Neural cell (in vitro differentiated cells): ENCODE measurements at regions not wholly inside any gene's neighbourhood (a gene's known extent, or its start where the extent isn't known, plus 50 kb on each side); places are given as distances from the start of the nearest gene placed in this dataset.

Experiments
- H2AFZ ChIP-seq: fragments of 200-600, 300-800 bp; sonication (generic), shearing (Covaris generic); 2 replicates; pipeline ENCODE4 v1.6.0; 2014; ENCODE audit warnings: low read depth, mild to moderate bottlenecking, antibody characterized with exemption, low read length, moderate library complexity
- H3F3A ChIP-seq: fragments of 200-600 bp; shearing (Covaris generic); 2 replicates; pipeline ENCODE4 v1.6.1; 2016; ENCODE audit warnings: mild to moderate bottlenecking, moderate library complexity, mixed read lengths, antibody characterized with exemption, low read length; ENCODE audit not compliant: insufficient read depth, poor library complexity, severe bottlenecking
- H3K27ac ChIP-seq: fragments of 200-600, 300-800 bp; sonication (generic), shearing (Covaris generic); 2 replicates; pipeline ENCODE4 v1.5.1; 2014; ENCODE audit warnings: mild to moderate bottlenecking, low read length, moderate library complexity
- H3K27me3 ChIP-seq: fragments of 300-800, 200-600 bp; sonication (generic), shearing (Covaris generic); 2 replicates; pipeline ENCODE4 v1.6.0; 2014; ENCODE audit warnings: mild to moderate bottlenecking, low read depth, low read length, moderate library complexity; ENCODE audit not compliant: insufficient read depth
- H3K36me3 ChIP-seq: fragments of 300-800, 200-600 bp; sonication (generic), shearing (Covaris generic); 2 replicates; pipeline ENCODE4 v1.5.1; 2014; ENCODE audit warnings: mild to moderate bottlenecking, antibody characterized with exemption, low read length, moderate library complexity; ENCODE audit not compliant: insufficient read depth
- H3K4me2 ChIP-seq: fragments of 300-800, 200-600 bp; sonication (generic), shearing (Covaris generic); 2 replicates; pipeline ENCODE4 v1.6.0; 2014; ENCODE audit warnings: mild to moderate bottlenecking, low read length
- H3K4me3 ChIP-seq: fragments of 300-800, 200-600 bp; sonication (generic), shearing (Covaris generic); 2 replicates; pipeline ENCODE4 v1.5.1; 2014; ENCODE audit warnings: mild to moderate bottlenecking, low read length, moderate library complexity
- H3K79me2 ChIP-seq: fragments of 200-600 bp; shearing (Covaris generic); replicated peaks from 2 replicates; pipeline ENCODE4 v1.6.0; 2014; ENCODE audit warnings: mild to moderate bottlenecking, low read length, moderate library complexity; ENCODE audit not compliant: insufficient read depth
- H3K9ac ChIP-seq: fragments of 300-800, 200-600 bp; sonication (generic), shearing (Covaris generic); 2 replicates; pipeline ENCODE4 v1.6.1; 2016; ENCODE audit warnings: mild to moderate bottlenecking, low read length, mixed read lengths
- H3K9me2 ChIP-seq: fragments of 200-600 bp; shearing (Covaris generic); 2 replicates; pipeline ENCODE4 v1.6.1; 2016; ENCODE audit warnings: mild to moderate bottlenecking, low read length, mixed read lengths; ENCODE audit not compliant: insufficient read depth
- H3K9me3 ChIP-seq: fragments of 200-600, 300-800 bp; sonication (generic), shearing (Covaris generic); 2 replicates; pipeline ENCODE4 v1.6.1; 2016; ENCODE audit warnings: mild to moderate bottlenecking, mixed run types, low read length, moderate library complexity, mixed read lengths
- H4K20me1 ChIP-seq: fragments of 200-600 bp; shearing (Covaris generic); 2 replicates; pipeline ENCODE4 v1.6.1; 2016; ENCODE audit warnings: mild to moderate bottlenecking, mixed run types; ENCODE audit not compliant: insufficient read depth
- CTCF ChIP-seq: fragments of 450-650 bp; IDR thresholded peaks from 2 replicates; pipeline ENCODE4 v1.5.1; 2014; ENCODE audit warnings: antibody characterized with exemption, mild to moderate bottlenecking, moderate library complexity; ENCODE audit not compliant: poor library complexity, severe bottlenecking
- EP300 ChIP-seq: fragments of 450-650 bp; conservative IDR thresholded peaks from 2 replicates; pipeline ENCODE4 v1.6.1; 2014; ENCODE audit warnings: antibody characterized with exemption, mild to moderate bottlenecking, moderate library complexity; ENCODE audit not compliant: poor library complexity, severe bottlenecking
- EZH2 ChIP-seq: fragments of 200-600, 300-800 bp; shearing (Covaris generic), sonication (generic); IDR thresholded peaks from 2 replicates; pipeline ENCODE4 v1.6.1; 2014; ENCODE audit warnings: antibody characterized with exemption, low read length, borderline replicate concordance, mild to moderate bottlenecking; ENCODE audit not compliant: insufficient read depth, poor library complexity, severe bottlenecking
- MXI1 ChIP-seq: fragments of 450-650 bp; conservative IDR thresholded peaks from 2 replicates; pipeline ENCODE4 v1.6.1; 2014; ENCODE audit warnings: antibody characterized with exemption, mild to moderate bottlenecking; ENCODE audit not compliant: poor library complexity, severe bottlenecking
- POLR2AphosphoS5 ChIP-seq: IDR thresholded peaks from 2 replicates; pipeline ENCODE4 v1.6.1; 2012
- RAD21 ChIP-seq: fragments of 450-650 bp; conservative IDR thresholded peaks from 2 replicates; pipeline ENCODE4 v1.6.1; 2014; ENCODE audit warnings: antibody characterized with exemption, mild to moderate bottlenecking, moderate library complexity
- REST ChIP-seq: IDR thresholded peaks from 2 replicates; pipeline ENCODE4 v1.6.1; 2012; ENCODE audit warnings: borderline replicate concordance
- SMC3 ChIP-seq: fragments of 450-650 bp; conservative IDR thresholded peaks from 2 replicates; pipeline ENCODE4 v1.6.1; 2014; ENCODE audit warnings: antibody characterized with exemption, mild to moderate bottlenecking, moderate library complexity; ENCODE audit not compliant: poor library complexity
- TAF1 ChIP-seq: IDR thresholded peaks from 2 replicates; pipeline ENCODE4 v1.6.1; 2012; ENCODE audit warnings: low read depth

- no peaks in the 10 kb centered on the region for H3K79me2 ChIP-seq
- no peak overlapping the region for H3K9ac ChIP-seq
- TF ChIP-seq SMC3 (no peak), CTCF (no peak), REST (no peak), TAF1 (no peak), MXI1 (no peak), EP300 (no peak), RAD21 (no peak), EZH2 (no peak), POLR2AphosphoS5 (no peak)
- no peak overlapping the region for H3K4me2 ChIP-seq
- no peak overlapping the region for H3K4me3 ChIP-seq
- H3K27ac ChIP-seq: no peak overlapping the region
- H3K27me3 ChIP-seq: no peaks in the 10 kb centered on the region
- no peaks in the 10 kb centered on the region for H3K36me3 ChIP-seq
- H3F3A ChIP-seq: peaks cover 3% of the 10 kb centered on the region
- H4K20me1 ChIP-seq: no peaks in the 10 kb centered on the region
- H3K9me2 ChIP-seq: no peaks in the 10 kb centered on the region
- no peaks in the 10 kb centered on the region for H3K9me3 ChIP-seq
- H2AFZ ChIP-seq: no peak overlapping the region
Measured at GRCh38 chr10:124166431-124167125, 73.2 kb upstream of the CHST15 start.

GRCh38 chr10:124165827-124166226 lies 72.4 kb upstream of the CHST15 start:
- no peak overlapping the region for H3K9ac ChIP-seq
- no peaks in the 10 kb centered on the region for H3K36me3 ChIP-seq
- no peaks in the 10 kb centered on the region for H4K20me1 ChIP-seq
- H3K27ac ChIP-seq: no peak overlapping the region
- no peaks in the 10 kb centered on the region for H3K27me3 ChIP-seq
- no peaks in the 10 kb centered on the region for H3K79me2 ChIP-seq
- no peaks in the 10 kb centered on the region for H3F3A ChIP-seq
- no peaks in the 10 kb centered on the region for H3K9me2 ChIP-seq
- no peak overlapping the region for H2AFZ ChIP-seq
- no peak overlapping the region for H3K4me3 ChIP-seq
- TF ChIP-seq POLR2AphosphoS5 (no peak), EZH2 (no peak), REST (no peak), CTCF (no peak)
- H3K9me3 ChIP-seq: no peaks in the 10 kb centered on the region
- no peak overlapping the region for H3K4me2 ChIP-seq
